HG02840 (cell line): ENCODE measurements at regions not wholly inside any gene's neighbourhood (a gene's known extent, or its start where the extent isn't known, plus 50 kb on each side); places are given as distances from the start of the nearest gene placed in this dataset.

Experiments
- ATAC-seq: cut with Tn5 transposase; IDR thresholded peaks from one replicate; pipeline ENCODE4 v1.9.1; 2021; ENCODE audit warnings: mild to moderate bottlenecking, moderate library complexity, moderate number of reproducible peaks; ENCODE audit not compliant: unreplicated experiment, low FRiP score

DNA sequence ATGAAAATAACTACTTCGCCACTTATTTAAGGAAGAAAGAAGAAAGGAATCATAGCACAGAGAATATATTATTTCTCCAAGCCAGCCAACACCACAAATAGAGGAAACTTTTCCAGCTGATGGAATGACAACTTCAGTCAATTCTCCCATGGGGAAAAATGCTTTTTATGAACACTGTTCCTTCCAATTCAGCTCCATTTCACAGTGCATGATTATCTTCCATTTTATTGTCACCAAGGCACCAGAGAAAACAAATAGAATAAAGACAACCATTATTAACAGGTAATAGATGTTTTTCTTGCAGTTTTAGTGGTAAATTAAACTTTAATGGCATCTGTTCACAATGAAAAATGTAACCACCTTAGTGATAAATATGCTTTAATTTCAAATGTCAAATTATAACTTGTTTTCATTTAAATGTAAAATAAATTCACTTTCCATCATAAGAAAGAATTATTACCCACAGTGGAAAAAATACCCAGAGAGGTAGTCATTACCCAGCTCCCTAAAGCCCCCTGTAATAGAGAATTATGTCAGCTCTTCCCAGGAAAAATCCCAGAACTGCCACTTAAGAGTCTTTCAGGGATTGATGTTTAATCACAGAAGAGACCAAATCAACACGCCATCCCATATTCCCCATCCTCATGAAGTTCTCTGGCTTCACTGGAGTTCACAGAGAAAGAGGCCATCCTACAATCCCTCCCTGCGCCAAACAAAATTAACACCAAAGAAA, 828.3 kb upstream of the TMEM132C start:
- ATAC-seq = no peak

DNA sequence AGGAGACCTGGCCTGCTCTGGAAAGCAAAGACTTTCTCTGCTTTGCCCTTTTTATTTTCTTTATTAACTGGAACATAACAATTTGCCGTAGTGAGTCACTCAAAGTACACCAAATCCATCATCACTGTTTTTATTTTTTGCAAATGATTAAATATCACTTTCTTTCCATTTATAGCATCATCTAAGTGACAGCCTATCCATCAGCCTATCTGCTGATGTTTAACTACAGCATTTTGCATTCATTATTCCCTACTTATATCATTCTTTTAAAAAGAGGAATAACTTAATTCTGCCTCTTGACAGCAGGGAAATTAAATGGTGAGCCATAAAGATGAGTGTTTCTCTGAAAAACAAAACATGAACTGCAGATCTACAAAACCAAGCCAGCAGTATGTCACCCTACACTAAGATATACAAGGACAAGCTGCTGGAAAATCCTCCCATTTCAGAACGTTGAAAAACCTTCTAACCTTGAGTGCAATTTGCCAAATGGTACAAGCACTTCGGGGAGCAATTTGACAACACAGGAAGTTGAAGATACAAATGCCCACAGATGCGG, 821.3 kb upstream of the TMEM132C start:
- no peak for ATAC-seq

DNA sequence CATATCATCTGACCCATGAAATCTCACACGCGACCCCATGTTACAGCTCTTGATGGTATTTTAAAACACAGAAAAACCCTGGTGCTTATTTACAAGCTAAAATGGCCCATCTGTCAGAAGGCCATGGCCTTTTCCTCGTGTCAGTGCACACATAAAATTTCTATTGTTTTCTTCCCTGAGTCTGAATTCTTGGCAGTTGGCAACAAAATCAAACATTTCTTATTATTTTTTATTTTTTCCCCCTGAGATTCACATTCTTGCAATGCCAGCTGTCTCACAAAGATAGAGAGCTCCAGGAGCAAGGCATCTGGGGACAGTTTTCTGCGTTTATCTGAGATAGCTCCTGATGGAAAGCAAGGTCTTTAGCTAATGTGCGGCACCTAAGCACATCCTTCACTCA, 818.1 kb upstream of the TMEM132C start:
- no peak for ATAC-seq

DNA sequence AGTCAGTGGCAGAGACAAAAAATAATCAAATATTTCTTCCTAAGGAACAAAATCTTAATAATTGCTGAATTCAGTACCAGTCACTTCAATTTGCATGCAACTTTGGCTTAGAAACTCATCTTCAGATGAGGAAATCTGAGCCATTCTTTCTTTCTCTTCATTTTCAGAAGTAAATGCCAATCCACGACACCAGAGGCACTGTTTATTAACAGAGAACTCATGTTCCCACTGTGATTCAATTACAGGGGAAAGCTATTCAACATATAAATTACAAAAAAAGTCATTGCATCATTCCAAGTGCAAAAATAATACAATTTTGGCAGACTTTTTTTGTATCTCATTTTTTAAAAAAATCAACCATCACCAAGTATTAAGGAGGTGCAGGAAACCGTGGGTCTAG, 816.1 kb upstream of the TMEM132C start:
- no peak for ATAC-seq

DNA sequence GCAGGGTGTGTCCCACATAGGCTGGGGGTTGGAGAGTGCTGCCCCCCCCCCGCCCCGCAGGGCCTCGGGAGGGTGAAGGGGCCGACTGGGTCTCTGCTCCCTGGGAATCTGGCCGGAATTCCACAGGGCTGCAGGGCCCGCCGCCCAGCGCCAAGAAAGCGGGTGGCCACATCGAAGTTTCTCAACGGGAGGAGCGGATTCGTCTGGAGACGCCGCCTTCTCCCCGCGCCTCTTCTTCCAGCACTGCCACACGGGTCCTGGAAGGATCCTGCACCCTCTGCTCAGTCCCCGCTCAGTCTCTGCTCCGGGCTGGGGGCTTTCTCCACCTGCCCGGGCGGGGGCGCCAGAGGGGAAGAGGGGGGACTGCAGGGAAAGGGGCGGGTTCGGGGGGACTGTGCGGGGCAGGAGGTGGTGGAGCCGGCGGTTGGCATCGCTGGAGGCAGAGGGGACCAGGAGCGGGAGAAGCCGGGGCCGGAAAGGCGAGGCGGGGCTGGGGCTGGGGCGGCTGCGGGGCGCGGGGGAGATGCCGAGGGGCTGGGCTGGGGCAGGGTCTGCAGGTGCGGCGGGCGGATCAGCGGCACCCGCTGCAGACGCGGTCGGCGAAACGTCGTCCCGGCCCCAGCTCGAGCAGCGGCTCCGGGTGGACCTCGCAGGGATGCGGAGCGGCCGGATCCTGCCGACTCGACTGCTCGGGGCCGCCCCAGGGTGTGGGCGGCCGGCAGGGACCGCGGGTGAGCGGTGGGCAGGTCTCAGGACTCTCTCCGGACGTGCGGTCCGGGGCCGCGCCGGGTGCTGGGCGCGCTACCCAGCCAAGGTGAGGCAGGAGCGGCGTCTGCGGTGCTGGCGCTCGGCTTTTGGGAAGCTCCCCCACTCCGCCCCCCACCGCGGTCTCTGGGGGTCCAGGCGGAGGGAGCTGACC, 811.4 kb upstream of the TMEM132C start:
- ATAC-seq = no peak

DNA sequence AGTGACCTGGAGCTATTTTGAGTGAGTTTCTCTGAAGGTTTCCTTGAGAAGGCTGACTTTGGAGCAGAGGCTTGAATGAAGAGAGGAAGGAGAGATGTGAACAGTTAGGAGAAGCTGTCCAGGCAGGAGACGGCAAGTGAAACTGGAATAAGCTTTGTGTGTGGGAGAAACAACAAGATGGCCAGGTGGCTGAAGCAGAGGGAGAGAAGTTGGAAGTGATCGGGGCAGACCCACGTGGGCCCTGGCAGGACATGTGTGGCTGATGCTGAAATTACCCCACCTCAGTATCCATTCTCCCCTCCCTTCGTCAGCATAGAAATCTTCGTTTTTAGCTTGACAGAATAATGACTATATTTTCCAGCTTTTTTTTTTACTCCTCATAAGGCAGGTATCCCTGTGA, 809.2 kb upstream of the TMEM132C start:
- ATAC-seq = no peak

DNA sequence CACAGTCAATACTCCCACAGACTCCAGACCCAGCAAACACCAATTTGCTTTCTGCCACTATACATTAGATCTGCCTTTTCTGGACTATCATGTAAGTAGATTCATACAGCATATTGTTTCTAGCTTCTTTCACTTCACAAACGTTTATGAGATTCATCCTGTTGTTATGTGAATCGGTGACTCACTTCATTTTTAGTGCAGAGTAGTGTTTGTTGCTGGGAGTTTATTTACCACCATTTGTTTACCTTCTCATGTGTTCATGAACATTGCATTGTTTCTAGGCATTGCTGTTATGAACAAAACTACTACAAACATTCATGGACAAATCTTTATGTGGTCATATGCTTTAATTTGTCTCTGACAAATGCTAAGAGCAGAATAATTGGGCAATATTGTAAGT, 807.8 kb upstream of the TMEM132C start:
- no peak for ATAC-seq

DNA sequence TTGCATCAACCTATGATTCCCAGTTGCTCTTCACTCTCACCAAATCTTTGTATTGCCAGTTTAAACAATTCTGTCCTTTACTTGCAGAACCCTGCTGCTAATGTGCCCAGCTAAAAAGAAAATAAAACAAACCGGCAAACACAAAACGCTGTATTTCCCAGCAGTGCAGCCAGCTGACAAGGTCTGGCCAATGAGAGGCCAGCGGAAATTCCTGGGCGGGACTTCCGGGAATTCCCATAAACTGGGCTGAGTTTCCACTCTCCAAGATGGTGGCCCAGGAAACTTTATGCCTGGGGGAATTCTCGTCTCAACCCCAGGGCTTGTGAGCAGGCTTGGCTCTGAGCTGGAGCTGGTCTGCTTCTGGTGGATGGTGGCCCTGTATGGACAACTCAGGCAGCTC, 807.3 kb upstream of the TMEM132C start:
- no peak for ATAC-seq

DNA sequence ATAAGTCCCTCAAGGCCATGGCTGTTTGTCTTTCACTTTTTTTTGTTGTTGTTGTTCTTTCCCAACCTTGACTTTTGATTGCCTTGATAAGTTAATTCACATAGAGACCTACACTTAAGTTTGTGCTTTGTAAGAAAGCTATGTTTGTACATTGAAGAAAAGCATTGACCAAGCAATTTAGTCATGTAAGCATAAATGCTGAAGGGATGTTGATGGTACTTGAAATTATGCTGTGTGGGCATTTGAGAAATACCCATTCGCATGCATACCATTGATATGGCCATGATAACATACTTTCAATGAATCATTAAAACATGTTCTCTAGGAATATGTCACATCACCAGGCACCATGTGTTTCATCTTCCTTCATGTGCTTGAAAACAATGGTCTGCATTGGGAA, 803.7 kb upstream of the TMEM132C start:
- ATAC-seq = no peak

DNA sequence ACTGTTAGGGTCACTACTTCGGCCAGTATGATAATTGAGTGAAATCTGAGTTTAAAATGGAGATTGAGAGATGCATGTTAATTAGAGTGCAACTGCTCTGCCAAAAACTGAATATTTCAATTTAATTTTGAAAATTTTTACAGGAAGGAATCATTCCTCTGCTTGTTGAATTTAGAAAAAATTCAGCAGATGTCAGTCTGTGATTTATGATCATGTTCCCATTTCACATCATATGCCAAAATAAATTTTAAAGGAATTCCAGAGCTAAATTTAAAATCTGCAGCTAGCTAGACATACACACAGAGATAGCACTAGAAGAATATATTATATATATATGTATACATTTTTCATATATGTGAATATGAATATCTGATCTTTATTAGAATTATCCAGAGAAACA, 797.6 kb upstream of the TMEM132C start:
- ATAC-seq = no peak

DNA sequence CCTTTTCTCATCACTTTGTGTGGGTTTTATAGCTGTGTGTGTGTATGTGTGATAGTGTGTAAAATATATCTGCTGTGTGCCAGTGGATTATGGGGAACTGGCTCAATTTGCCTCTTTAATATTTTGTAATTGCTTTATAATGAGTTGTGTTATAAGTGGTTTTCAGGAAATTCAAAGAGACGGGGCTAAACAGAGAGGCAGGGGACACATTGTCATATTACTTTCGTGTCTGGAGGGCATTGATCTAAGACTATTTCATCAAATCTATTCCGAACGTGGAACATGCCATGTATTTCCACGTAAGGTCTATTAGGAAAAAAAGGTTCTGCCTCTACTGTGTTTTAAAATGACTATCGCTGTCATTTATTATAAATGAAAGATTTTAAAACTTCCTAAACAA, 793.2 kb upstream of the TMEM132C start:
- no peak for ATAC-seq

DNA sequence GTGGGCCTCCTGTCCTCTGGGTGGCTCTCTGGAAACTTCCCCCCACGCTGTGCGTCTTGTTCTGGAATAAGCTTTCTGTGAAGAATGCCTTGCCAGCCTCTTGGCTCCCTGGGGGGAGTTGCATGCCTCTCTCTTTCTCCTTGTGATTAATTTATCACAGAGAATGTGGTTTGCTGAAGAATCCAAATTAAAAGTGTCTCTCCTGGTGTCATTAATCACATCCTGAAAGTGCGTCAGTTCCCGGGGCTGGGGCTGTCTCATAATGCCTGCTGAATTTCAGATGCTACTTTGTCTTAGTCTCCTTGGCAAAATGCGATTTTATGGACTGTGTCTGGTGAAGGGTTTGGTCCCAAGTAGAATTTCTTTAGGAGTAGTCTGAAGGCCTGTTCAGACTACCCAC, 787.7 kb upstream of the TMEM132C start:
- ATAC-seq = no peak

DNA sequence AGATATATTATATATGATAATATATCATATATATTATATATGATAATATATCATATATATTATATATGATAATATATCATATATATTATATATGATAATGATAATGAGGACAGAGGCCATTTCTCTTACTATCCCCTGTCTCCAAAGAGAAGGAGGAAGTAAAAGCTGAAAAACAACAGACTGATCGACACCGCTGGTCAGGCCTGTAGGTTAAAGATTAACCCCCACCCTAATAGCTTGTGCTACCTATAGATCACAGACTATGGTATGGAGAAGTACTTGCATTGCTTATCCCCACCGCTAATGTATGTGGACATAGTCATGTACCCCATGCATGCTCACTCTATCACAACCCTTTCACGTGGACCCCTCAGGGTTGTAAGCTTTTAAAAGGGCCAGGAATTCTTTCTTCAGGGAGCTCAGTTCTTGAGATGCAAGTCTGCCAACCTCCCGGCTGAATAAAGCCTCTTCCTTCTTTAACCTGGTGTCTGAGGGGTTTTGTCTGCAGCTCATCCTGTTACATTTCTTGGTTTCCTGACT, 786.1 kb upstream of the TMEM132C start:
- ATAC-seq = no peak

DNA sequence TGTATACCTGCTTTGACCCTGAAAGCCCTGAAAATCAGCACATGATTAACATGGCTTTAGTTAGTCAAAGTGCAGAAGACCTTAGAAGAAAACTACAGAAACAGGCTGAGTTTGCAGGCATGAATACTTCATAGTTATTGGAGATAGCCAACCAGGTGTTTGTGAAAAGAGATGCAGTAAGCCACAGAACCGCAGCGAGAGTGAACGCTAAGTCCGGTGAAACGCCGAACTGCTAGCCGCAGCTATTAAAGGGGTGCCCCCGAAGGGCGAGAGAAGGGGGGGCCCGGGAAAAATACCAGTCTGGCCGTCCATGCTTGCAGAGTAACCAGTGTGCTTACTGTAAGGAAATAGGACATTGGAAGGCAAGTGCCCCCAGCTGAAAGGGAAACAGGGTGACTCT, 784.0 kb upstream of the TMEM132C start:
- ATAC-seq = no peak

DNA sequence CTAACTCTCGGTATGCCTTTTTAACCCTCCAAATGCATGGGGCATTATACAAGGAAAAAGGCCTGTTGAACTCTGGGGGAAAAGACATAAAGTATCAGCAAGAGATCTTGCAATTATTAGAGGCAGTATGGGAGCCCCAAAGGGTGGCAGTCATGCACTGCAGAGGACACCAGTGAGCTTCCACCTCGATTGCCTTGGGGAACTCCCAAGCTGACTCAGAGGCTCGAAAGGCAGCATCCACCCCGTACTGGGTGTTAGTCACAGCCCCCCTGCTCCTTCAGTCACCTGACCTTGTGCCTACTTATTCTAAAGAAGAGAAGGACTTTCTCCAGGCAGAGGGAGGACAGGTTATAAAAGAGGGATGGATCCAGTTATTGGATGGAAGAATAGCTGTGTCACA, 781.4 kb upstream of the TMEM132C start:
- ATAC-seq = no peak

DNA sequence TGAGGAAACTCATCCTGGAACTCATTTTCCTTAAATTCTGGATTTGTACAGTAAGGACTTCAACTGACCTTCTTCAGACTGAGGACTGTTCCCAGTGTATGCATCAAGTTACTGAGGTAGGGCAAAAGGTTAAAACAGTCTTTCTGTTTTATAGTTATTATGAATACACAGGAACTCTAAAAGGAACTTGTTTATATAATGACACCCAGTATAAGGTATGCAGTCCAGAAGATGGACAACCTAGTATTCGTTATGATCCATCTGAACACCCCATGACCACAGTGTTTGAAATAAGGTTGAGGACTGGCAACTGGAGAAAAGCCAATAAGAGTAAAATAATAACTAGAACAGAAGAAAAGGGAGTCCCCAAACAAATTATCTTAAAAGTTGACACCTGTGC, 779.9 kb upstream of the TMEM132C start:
- no peak for ATAC-seq

DNA sequence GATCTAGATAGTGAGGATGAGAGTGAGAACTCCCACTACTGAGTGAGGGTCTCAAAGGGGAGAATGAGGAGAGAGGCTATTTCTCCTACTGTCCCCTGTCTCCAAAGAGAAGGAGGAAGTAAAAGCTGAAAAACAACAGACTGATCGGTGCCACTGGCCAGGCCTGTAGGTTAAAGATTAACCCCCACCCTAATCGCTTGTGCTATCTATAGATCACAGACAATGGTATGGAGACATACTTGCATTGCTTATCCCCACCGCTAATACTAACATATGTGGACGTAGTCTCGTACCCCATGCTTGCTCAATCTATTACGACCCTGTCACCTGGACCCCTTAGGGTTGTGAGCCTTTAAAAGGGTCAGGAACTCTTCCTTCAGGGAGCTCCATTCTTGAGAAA, 777.9 kb upstream of the TMEM132C start:
- ATAC-seq = no peak

DNA sequence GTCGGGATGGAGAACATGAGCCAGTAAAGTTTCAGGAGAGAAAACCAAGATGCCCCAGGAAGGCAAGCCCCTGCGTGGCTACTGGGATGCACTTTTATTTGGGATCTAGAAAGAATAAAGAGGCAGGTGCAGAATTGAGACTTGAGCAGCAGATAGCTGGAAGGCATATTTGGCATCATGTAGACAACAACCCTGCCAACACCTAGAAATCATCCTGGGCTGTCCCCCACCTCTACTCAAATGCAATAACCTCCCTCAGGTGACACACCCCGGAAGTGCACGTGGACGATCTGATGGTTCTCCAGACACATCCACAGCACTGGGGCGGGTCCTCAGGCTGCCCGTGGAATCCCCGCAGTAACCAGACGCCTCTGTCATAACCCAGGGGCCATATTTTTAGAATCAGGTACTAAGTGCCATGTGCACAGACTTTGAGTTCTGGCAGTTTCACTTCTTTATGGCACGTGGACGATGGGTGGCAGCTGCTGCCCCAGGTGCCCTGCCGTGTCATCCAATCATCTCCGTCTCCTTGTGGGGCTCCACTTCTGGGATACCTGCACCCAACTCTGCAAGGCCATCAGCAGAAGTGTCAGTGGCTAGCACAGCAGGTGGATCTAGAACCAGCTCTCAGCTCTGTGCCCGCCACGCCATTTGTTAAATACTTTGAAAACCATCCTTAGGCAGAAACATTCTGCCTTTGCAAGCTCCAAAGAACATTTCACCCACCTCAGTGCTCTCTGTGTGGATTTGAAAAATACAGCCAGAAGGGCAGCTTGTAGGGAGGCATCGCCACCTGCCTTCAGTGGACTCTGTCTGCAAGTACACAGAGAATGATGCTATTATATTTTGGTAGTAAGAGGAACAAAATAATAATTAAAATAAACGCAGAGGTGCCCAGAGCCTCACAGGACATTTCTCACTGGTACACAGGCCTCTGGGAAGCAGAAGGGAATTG, 771.7 kb upstream of the TMEM132C start:
- ATAC-seq = no peak

DNA sequence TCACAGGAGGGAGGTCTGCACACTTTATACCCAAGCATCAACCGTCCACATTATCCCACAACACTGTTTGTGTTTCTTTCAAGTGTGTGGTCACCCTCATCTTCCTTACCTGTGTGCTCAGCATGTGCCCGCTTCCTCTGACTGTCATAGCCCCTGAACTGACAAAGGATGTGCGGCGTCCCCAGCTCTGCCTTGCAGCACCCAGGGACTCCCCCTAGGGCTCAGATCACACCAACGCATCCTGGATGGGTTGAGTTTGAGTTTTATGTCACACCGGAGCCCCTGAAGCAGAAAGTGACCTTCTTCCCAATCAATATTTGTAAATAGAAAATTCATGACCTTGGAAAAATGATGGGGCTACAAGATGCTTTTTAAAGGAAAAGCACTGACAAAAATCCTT, 770.7 kb upstream of the TMEM132C start:
- no peak for ATAC-seq

DNA sequence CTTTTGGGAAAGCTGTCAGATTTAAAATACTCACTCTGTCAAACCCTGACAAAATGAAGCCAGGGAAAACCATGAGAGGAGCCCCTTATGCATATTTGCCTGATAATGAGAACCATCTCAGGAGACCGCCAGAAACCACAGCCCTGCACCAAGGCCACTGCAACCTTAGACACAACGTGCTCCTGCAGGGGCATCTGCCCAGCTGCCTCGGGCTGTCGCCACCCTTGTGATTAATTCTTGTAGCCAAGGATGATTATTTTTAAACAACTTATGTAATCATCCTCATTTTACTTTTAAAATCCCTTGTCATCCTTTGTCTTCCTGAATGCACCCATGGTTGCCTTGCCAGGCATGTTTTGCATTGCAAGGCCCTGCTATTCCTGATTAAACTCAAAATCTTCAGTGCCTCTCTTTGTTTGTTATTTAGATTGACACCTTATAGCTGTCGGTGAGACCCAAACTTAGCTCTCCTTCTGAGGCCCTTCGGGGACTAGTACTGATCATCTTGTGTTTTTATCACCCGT, 766.4 kb upstream of the TMEM132C start:
- no peak for ATAC-seq
